Stimulated activated CD4-positive, alpha-beta T cell treated with anti-CD3 and anti-CD28 coated beads, Interleukin-4, amount 100 ng/mL, for 24 hours (primary cell): ENCODE measurements at regions not wholly inside any gene's neighbourhood (a gene's known extent, or its start where the extent isn't known, plus 50 kb on each side); places are given as distances from the start of the nearest gene placed in this dataset.
"Not testable (repeated sequence)": the region's sequence is repeated elsewhere in the genome, so short reads cannot be mapped to it uniquely, and the experiment has no call there.

Source experiments
- DNase-seq: peaks from one replicate; pipeline ENCODE4 v3.0.0-alpha.2; 2020

- DNase-seq, result no peak
Observed at GRCh38 chr4:117014236-117014635, 71.1 kb downstream of the TRAM1L1 start.

- DNase-seq, result no peak
Observed at GRCh38 chr4:117010671-117011070, 74.7 kb downstream of the TRAM1L1 start.

- DNase-seq, result no peak
Observed at GRCh38 chr4:117001077-117001476, 84.3 kb downstream of the TRAM1L1 start.

GRCh38 chr4:116982656-116983055 lies 102.7 kb downstream of the TRAM1L1 start:
- DNase-seq, result no peak

GRCh38 chr4:116980436-116980835 lies 104.9 kb downstream of the TRAM1L1 start:
- DNase-seq, result not testable (repeated sequence)

GRCh38 chr4:116959045-116959444 lies 126.3 kb downstream of the TRAM1L1 start:
- no peak for DNase-seq

GRCh38 chr4:116953947-116954346 lies 131.4 kb downstream of the TRAM1L1 start:
- DNase-seq, result no peak

- no peak for DNase-seq
Observed at GRCh38 chr4:116952530-116953136, 132.7 kb downstream of the TRAM1L1 start.

- no peak for DNase-seq
Observed at GRCh38 chr4:116949856-116950255, 135.5 kb downstream of the TRAM1L1 start.

GRCh38 chr4:116942315-116942714 lies 143.1 kb downstream of the TRAM1L1 start:
- DNase-seq, result no peak

GRCh38 chr4:116930329-116930728 lies 155.0 kb downstream of the TRAM1L1 start:
- no peak for DNase-seq

- DNase-seq, result no peak
Observed at GRCh38 chr4:116926631-116927295, 158.6 kb downstream of the TRAM1L1 start.

GRCh38 chr4:116925900-116926457 lies 159.4 kb downstream of the TRAM1L1 start:
- no peak for DNase-seq

GRCh38 chr4:116923389-116923788 lies 162.0 kb downstream of the TRAM1L1 start:
- no peak for DNase-seq

GRCh38 chr4:116913451-116913850 lies 171.9 kb downstream of the TRAM1L1 start:
- DNase-seq, result no peak

- no peak for DNase-seq
Observed at GRCh38 chr4:116906758-116907157, 178.6 kb downstream of the TRAM1L1 start.

GRCh38 chr4:116899561-116899960 lies 185.8 kb downstream of the TRAM1L1 start:
- DNase-seq, result no peak

GRCh38 chr4:116885579-116885978 lies 199.8 kb downstream of the TRAM1L1 start:
- DNase-seq, result no peak

- DNase-seq, result no peak
Observed at GRCh38 chr4:116882503-116882902, 202.9 kb downstream of the TRAM1L1 start.

- no peak for DNase-seq
Observed at GRCh38 chr4:116881077-116881476, 204.3 kb downstream of the TRAM1L1 start.

GRCh38 chr4:116880625-116881024 lies 204.8 kb downstream of the TRAM1L1 start:
- no peak for DNase-seq

GRCh38 chr4:116878280-116878679 lies 207.1 kb downstream of the TRAM1L1 start:
- no peak for DNase-seq

GRCh38 chr4:116877069-116877468 lies 208.3 kb downstream of the TRAM1L1 start:
- no peak for DNase-seq

GRCh38 chr4:116872941-116873340 lies 212.4 kb downstream of the TRAM1L1 start:
- no peak for DNase-seq

GRCh38 chr4:116872308-116872707 lies 213.1 kb downstream of the TRAM1L1 start:
- DNase-seq, result no peak
